RKO (cell line): ENCODE measurements at regions not wholly inside any gene's neighbourhood (a gene's known extent, or its start where the extent isn't known, plus 50 kb on each side); places are given as distances from the start of the nearest gene placed in this dataset.
A peak's percentile ranks its signal among the peaks of the same experiment; 100 is the strongest.
"Not testable (repeated sequence)": the region's sequence is repeated elsewhere in the genome, so short reads cannot be mapped to it uniquely, and the experiment has no call there.

ENCODE experiments used
- DNase-seq: peaks from one replicate; pipeline ENCODE4 v3.0.0-alpha.2; 2016; ENCODE audit warnings: low spot score

DNA sequence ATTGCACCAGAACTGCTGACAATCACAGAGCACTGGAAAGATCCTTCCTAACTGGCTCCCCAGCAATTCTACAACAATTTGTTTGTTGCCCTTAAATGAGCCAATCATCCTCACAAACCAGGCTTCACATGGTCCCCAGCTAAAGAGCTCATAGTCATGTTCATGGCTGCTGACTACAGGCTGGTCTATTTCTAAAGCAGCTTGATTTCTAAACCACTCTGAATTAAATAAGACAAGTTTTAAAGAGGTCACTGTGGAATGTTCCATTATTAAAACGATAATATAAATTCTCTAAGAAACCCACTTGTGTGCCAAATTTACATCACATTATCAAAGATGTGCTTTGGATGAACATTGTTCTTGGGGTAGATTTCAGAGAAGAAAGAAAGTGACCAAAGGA is 110.7 kb downstream of the COPS8 start:
- no peak for DNase-seq

GRCh38 chr2:237196866-237197618 is 111.4 kb downstream of the COPS8 start:
- DNase-seq = no peak

- DNase-seq = no peak
These were observed 112.6 kb downstream of the COPS8 start for GRCh38 chr2:237198164-237198855.

DNA sequence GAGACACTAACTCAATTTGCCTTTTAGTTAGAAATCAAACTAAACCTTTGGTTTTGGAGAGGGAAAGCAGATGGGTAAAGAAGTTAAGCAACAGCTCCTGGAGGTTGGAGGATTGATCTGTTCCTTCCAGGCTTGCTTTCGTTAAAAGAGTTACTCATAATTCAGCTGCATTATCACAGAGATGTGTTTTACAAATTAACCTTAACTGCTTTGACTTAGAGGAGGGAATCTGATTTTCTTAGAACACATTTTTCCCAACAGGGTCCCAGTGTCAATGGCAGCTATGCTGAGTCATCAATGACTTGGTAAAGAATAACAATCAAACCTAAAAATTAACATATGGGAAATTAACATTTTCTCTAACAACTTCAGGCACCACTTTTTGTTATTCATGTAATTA is 113.4 kb downstream of the COPS8 start:
- no peak for DNase-seq

GRCh38 chr2:237199577-237199976 is 113.9 kb downstream of the COPS8 start:
- no peak for DNase-seq

- DNase-seq = no peak
These were observed 114.8 kb downstream of the COPS8 start for GRCh38 chr2:237200462-237200861.

DNA sequence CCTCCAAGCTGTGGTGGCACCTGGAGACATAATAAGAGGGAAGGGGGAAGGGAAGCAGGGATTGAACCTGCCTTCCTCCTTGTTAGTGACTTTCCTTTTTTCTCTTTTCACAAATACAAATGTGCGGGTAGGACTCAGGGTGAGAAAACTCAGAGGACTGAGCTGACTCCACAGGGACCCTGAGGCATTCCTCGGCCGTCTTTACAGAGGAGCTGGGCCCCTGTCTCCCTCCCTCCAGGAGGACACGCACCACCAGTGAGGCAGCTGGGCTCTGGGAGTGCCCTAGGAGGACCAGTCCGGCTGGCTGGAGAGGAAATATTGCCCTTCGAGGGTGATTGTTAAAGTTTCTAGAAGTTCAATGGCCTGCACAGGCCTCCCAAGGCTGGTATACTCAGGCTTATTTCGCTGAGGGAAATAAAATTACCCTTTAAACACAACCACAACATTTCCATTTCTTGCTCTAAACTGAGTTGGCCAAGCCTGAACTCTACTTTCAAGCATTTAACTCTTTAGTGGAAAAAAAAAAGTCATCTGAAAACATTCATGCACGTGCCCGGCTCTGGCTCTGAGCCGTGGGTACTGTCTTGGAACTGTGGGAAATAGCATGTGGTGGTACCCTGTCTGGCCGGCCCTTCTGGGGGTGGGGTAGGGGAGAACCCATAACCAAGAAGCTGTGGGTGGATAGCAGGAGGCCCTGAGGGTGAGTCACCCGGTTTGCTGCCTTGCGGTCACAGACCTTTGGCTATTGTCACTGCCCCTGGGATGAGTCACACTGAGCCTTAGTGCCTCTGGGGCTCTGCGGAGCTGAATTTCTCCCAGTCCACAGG is 116.0 kb downstream of the COPS8 start:
- DNase-seq = peak; percentile 68

DNA sequence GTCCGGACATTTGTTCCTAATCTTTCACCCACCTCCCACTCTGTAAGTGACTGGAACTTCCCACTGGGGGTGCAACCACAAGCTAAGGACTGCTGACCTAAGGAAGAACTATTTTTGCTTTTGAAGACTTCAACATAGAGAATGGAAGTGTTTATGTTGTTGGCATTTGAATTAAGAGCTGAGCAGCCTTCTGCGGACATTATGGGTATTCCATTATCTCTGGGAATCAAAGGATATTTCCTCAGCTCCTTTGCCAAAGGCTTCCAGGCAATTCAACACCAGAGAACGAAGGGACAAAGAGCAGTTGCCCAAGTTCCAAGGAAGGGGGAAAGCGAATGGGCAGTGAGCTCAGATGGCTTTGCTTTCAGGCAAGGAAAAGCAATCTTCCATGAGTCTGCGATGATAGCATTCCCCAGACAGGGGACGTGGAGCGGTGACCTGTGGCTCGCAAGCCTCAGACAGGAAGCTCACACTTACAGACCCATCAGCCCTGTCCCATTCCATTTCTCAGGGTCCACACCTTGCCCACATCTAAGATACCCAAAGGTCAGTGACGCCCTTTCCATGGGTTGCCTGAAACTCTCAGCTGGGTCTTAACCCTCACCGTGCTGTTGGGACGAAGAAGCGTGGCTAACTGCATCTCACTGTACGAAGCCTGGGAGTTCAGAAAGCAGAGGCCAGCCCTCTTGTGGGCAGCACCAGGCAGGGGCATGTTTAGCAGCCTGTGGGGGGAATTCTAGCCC is 116.8 kb downstream of the COPS8 start:
- no peak for DNase-seq

DNA sequence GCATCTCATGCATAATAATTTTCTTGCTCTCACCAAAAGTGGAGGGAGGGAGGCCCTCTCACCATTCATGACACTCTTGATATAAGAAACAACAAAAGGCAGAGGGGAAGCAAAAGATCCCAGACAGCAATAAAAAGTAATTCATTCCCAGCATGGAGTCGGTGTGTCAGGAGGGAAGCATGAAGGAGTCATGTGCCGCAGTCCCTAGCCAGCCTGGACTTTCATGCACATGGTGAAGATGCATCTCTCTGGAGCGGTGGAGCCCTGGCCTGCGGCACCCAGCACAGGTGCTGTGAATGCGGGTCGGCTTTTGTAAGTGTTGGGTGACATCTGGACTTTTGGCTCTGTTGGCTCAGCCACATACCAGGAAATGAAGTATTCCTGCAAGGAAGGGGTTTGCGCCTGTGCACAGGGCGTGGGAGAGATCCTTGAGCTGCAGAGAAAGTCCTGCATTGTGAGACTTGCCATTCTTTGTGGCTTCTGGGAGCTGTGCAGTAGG is 119.4 kb downstream of the COPS8 start:
- DNase-seq = no peak

GRCh38 chr2:237205561-237205971 is 119.9 kb downstream of the COPS8 start:
- DNase-seq = no peak

- no peak for DNase-seq
These were observed 122.0 kb downstream of the COPS8 start for GRCh38 chr2:237207646-237208045.

DNA sequence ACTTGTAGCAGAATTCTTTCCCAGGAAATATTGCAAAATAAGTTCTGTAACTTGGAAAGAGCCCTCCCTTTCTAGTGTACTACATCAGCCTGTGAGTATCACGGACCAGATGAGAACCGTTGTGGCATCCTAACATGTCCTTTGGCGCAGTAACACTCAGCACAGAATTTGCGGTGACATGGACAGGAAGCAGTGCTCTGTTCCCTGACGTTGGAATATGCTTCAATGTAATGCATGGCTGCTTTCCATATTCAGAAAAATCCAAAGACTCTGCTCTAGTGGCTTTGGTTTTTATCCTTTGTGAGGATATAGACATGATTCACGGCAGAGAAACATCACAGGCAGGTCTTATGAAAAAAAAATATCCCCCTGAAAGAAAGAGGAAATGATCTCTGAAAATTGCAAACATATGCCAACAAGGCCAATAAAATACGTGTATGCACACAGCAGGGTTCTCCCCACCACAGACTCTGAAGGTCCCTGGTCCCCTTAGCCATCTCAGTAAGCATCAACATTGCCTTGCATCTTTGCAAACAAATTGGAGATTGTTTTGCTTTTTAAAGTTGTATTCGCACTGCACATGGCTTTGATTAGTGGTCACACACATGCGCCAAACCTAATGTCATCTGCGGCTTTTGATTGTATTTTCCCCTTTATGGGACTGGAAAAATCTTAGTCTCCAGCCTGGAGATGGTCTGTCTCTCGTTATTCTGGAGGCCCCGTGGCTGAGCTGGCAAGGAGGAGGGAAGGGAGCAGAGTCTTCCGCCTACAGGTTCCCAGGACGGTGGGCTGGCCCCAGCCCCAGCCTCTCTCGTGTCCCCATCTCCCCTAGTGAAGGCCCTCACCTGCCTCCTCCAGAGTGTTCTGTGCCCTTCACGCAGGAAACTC is 122.9 kb downstream of the COPS8 start:
- DNase-seq = no peak

GRCh38 chr2:237209885-237210284 is 124.2 kb downstream of the COPS8 start:
- no peak for DNase-seq

DNA sequence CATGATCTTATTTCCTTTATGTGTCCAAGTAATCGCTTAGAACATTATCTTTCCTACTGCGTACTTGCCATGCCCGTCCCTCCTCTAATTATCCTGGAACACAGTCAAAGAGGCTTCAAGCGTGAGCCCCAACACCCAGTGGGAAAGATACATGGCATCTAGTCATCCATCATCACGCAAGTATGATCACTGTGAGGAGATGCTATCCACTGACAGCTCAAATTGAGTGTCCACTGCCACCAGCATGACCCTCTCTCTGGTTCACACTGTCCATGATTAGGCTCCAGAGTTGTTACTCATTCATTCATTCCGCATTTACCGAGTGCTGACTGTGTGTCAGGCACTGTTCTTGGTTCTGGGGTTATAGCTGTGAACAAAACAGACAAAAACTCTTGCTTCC is 124.6 kb downstream of the COPS8 start:
- DNase-seq = no peak

- DNase-seq = no peak
These were observed 125.1 kb downstream of the COPS8 start for GRCh38 chr2:237210763-237211162.

GRCh38 chr2:237212356-237213279 is 126.9 kb downstream of the COPS8 start:
- not testable (repeated sequence) for DNase-seq

DNA sequence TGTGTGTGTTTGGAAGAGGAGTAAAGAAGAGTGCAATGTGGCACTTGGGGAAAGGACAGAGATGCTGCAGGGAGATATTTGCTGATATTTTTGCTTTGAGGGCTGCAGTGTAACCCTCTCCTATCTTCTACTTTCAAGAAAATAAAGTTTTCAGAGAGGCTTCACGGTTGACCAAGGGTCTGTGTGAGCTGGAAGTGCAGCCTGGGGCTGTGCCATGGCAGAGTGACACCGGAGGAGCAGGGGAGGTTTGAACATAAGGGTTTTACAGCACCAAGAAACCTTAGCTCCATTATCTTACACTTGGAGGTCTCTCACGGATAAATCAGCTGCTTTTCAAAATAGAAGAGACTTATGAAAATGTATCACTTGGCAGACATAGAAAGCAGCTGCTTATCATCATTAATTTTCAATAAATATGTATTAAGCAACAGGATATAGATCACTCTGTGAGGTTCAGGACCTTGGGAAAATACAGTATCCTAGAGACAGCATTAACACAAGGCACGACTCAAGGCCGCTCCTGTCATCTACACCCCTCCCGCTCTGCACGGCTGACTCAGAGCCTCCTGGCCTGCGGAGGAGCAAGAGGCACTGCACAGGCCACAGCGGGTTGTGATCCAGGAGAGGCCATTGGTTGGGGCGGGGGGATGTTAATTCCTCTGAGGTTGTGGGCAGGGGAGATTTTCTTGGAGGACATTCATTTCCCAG is 127.8 kb downstream of the COPS8 start:
- no peak for DNase-seq

- no peak for DNase-seq
These were observed 128.5 kb downstream of the COPS8 start for GRCh38 chr2:237214030-237214675.

GRCh38 chr2:237214963-237215362 is 129.3 kb downstream of the COPS8 start:
- no peak for DNase-seq
